SK-N-SH (cell line): ENCODE measurements at regions not wholly inside any gene's neighbourhood (a gene's known extent, or its start where the extent isn't known, plus 50 kb on each side); places are given as distances from the start of the nearest gene placed in this dataset.
"Not testable (repeated sequence)": the region's sequence is repeated elsewhere in the genome, so short reads cannot be mapped to it uniquely, and the experiment has no call there.

Experiments used
- CTCF ChIA-PET: fragments of 300-600, 350-600 bp; formaldehyde crosslinking; extraction: SDS; loops from one replicate; lab custom pipeline; 2021; lab: Yijun Ruan, JAX
- POLR2A ChIA-PET: fragments of 350-600 bp; sonication (Branson Sonifier 250); formaldehyde crosslinking; extraction: SDS; loops from one replicate; lab custom pipeline; 2020; ENCODE audit warnings: antibody characterized with exemption, inconsistent platforms; lab: Yijun Ruan, JAX
- DNase-seq: peaks from one replicate; pipeline ENCODE4 v3.0.0; 2012
- H2AFZ ChIP-seq: fragments of 200-600 bp; sonication (generic); 2 replicates; pipeline ENCODE4 v1.8.1; 2016; ENCODE audit warnings: antibody characterized with exemption, mild to moderate bottlenecking, low read depth
- H3F3A ChIP-seq: fragments of 200-600 bp; sonication (generic); replicated peaks from 2 replicates; pipeline ENCODE3; 2016; ENCODE audit warnings: antibody characterized with exemption, mild to moderate bottlenecking; ENCODE audit not compliant: insufficient read depth
- H3K27ac ChIP-seq, 2 experiments: fragments of 200-500 bp in 1 of 2; fragments of 200-600 bp in 1 of 2; sonication (Bioruptor generic) in 1 of 2; sonication (generic), shearing (Covaris generic) in 1 of 2; 2 replicates each; pipeline versions ENCODE4 v1.5.1 to v1.6.1; 2014 to 2016; ENCODE audit warnings: low read depth in 2 of 2, inconsistent platforms in 1 of 2, low read length in 1 of 2, mild to moderate bottlenecking in 1 of 2, mixed read lengths in 1 of 2
- H3K27me3 ChIP-seq: fragments of 200-600 bp; sonication (generic), shearing (Covaris generic); 2 replicates; pipeline ENCODE4 v1.6.1; 2016; ENCODE audit warnings: mixed run types; ENCODE audit not compliant: insufficient read depth
- H3K36me3 ChIP-seq, 2 experiments: fragments of 200-500 bp in 1 of 2; fragments of 200-600 bp in 1 of 2; sonication (Bioruptor generic) in 1 of 2; sonication (generic) in 1 of 2; replicated peaks in 1 of 2; 2 replicates each; pipeline versions ENCODE3 to v1.5.1; 2014 to 2016; ENCODE audit warnings: low read length in 1 of 2, mild to moderate bottlenecking in 1 of 2; ENCODE audit not compliant: insufficient read depth in 2 of 2, control insufficient read depth in 1 of 2
- H3K4me1 ChIP-seq, 2 experiments: fragments of 200-500 bp in 1 of 2; fragments of 200-600 bp in 1 of 2; sonication (Bioruptor generic) in 1 of 2; sonication (generic), shearing (Covaris generic) in 1 of 2; 2 replicates each; pipeline versions ENCODE4 v1.5.1 to v1.6.1; 2014 to 2016; ENCODE audit warnings: low read depth in 1 of 2, low read length in 1 of 2, mixed run types in 1 of 2; ENCODE audit not compliant: insufficient read depth in 2 of 2, control insufficient read depth in 1 of 2
- H3K4me2 ChIP-seq: fragments of 200-600 bp; sonication (generic), shearing (Covaris generic); 2 replicates; pipeline ENCODE4 v1.6.1; 2017; ENCODE audit warnings: mixed run types
- H3K4me3 ChIP-seq, 2 experiments: fragments of 200-500 bp in 1 of 2; fragments of 200-600 bp in 1 of 2; sonication (Bioruptor generic) in 1 of 2; sonication (generic), shearing (Covaris generic) in 1 of 2; 2 replicates each; pipeline versions ENCODE4 v1.5.1 to v1.8.1; 2014 to 2016; ENCODE audit warnings: low read depth in 2 of 2, inconsistent platforms in 1 of 2, low read length in 1 of 2, mild to moderate bottlenecking in 1 of 2, mixed read lengths in 1 of 2, moderate library complexity in 1 of 2
- H3K79me2 ChIP-seq: fragments of 200-600 bp; sonication (generic); 2 replicates; pipeline ENCODE4 v1.8.1; 2017; ENCODE audit warnings: mild to moderate bottlenecking; ENCODE audit not compliant: insufficient read depth
- H3K9ac ChIP-seq: fragments of 200-600 bp; sonication (generic); 2 replicates; pipeline ENCODE4 v1.6.1; 2017; ENCODE audit warnings: mixed run types
- H3K9me2 ChIP-seq: fragments of 200-600 bp; sonication (generic); 2 replicates; pipeline ENCODE4 v1.6.1; 2017; ENCODE audit warnings: mixed run types
- H3K9me3 ChIP-seq: fragments of 200-600 bp; sonication (generic); 2 replicates; pipeline ENCODE4 v1.6.1; 2017; ENCODE audit warnings: mixed run types, mild to moderate bottlenecking, moderate library complexity
- H4K20me1 ChIP-seq: fragments of 200-600 bp; sonication (generic); 2 replicates; pipeline ENCODE4 v1.6.1; 2017; ENCODE audit warnings: mild to moderate bottlenecking, mixed run types; ENCODE audit not compliant: insufficient read depth
- CHD2 ChIP-seq: fragments of 150-350 bp; IDR thresholded peaks from 2 replicates; pipeline ENCODE4 v1.6.1; 2018; ENCODE audit warnings: low read length; ENCODE audit not compliant: partially characterized antibody
- FOXM1 ChIP-seq: IDR thresholded peaks from 2 replicates; pipeline ENCODE4 v1.4.0; 2012; ENCODE audit warnings: low read depth, mild to moderate bottlenecking
- GABPA ChIP-seq: IDR thresholded peaks from 2 replicates; pipeline ENCODE4 v1.4.0; 2012; ENCODE audit warnings: low read depth, mild to moderate bottlenecking
- JUND ChIP-seq: IDR thresholded peaks from 2 replicates; pipeline ENCODE4 v1.4.0; 2012
- POLR2AphosphoS5 ChIP-seq: IDR thresholded peaks from 2 replicates; pipeline ENCODE4 v1.6.1; 2012; ENCODE audit warnings: low read depth, low read length
- RAD21 ChIP-seq: IDR thresholded peaks from 2 replicates; pipeline ENCODE4 v1.6.1; 2012; ENCODE audit warnings: mild to moderate bottlenecking, low read length
- REST ChIP-seq: IDR thresholded peaks from 2 replicates; pipeline ENCODE4 v1.6.1; 2012; ENCODE audit warnings: mild to moderate bottlenecking, low read depth, low read length, moderate library complexity
- SIN3A ChIP-seq: IDR thresholded peaks from 2 replicates; pipeline ENCODE4 v1.6.1; 2012; ENCODE audit warnings: low read depth, mild to moderate bottlenecking, low read length, moderate library complexity, borderline replicate concordance
- TAF1 ChIP-seq: IDR thresholded peaks from 2 replicates; pipeline ENCODE4 v1.6.1; 2012; ENCODE audit warnings: low read depth, mild to moderate bottlenecking, low read length, moderate library complexity, borderline replicate concordance
- TEAD4 ChIP-seq: IDR thresholded peaks from 2 replicates; pipeline ENCODE4 v1.4.0; 2012; ENCODE audit warnings: mild to moderate bottlenecking, borderline replicate concordance; ENCODE audit not compliant: insufficient read depth
- USF1 ChIP-seq: IDR thresholded peaks from 2 replicates; pipeline ENCODE4 v1.4.0; 2012; ENCODE audit warnings: low read depth, borderline replicate concordance
- YY1 ChIP-seq: IDR thresholded peaks from 2 replicates; pipeline ENCODE4 v1.4.0; 2012; ENCODE audit warnings: low read depth, mild to moderate bottlenecking
- WGBS: methylation state at CpG from one replicate; pipeline ENCODE4 v1.1.6; 2017; ENCODE audit warnings: low lambda C conversion rate; 5-methylcytosine and 5-hydroxymethylcytosine counted together

- Histone ChIP-seq H3K4me1 (no peaks in the 10 kb centered on the region), H3K4me2 (no peak overlapping the region), H2AFZ (no peak overlapping the region), H3K4me3 (no peak overlapping the region), H4K20me1 (no peaks in the 10 kb centered on the region), H3K27me3 (no peaks in the 10 kb centered on the region), H3K9ac (no peak overlapping the region), H3K27ac (no peak overlapping the region), H3K9me2 (no peaks in the 10 kb centered on the region), H3K9me3 (no peaks in the 10 kb centered on the region), H3F3A (no peaks in the 10 kb centered on the region), H3K79me2 (no peaks in the 10 kb centered on the region), H3K36me3 (no peaks in the 10 kb centered on the region)
- no peak for TF ChIP-seq POLR2AphosphoS5
- no peak for TF ChIP-seq RAD21
- no peak for TF ChIP-seq GABPA
- TF ChIP-seq TEAD4: no peak
- TF ChIP-seq FOXM1: no peak
- TF ChIP-seq SIN3A: no peak
- no peak for TF ChIP-seq CHD2
- TF ChIP-seq TAF1: no peak
- no peak for TF ChIP-seq USF1
- TF ChIP-seq JUND: no peak
- TF ChIP-seq REST: no peak
- TF ChIP-seq YY1: no peak
- no peak for DNase-seq
- ChIA-PET POLR2A (no interaction called here), CTCF (no interaction called here)
- WGBS: 10% methylated on average over 3 of the region's 3 CpGs
These were observed 452.7 kb upstream of the ADGRB3 start for GRCh38 chr6:68182386-68182785.

GRCh38 chr6:68181027-68181426 lies 454.1 kb upstream of the ADGRB3 start:
- H3K27ac ChIP-seq, H2AFZ ChIP-seq, H3K4me3 ChIP-seq, H3F3A ChIP-seq, H3K4me2 ChIP-seq, DNase-seq, H4K20me1 ChIP-seq, H3K4me1 ChIP-seq, H3K9me2 ChIP-seq, POLR2A ChIA-PET, CTCF ChIA-PET, H3K9ac ChIP-seq, H3K36me3 ChIP-seq, H3K27me3 ChIP-seq, H3K79me2 ChIP-seq, H3K9me3 ChIP-seq: not testable (repeated sequence)
- 36% methylated on average over 3 of the region's 3 CpGs for WGBS
